ENCODE measurements at regions not wholly inside any gene's neighbourhood (a gene's known extent, or its start where the extent isn't known, plus 50 kb on each side); places are given as distances from the start of the nearest gene placed in this dataset.

GRCh38 chr5:143898381-143898780, 86.4 kb downstream of the HMHB1 start:
- Histone ChIP-seq H4K20me1 (ENCODE audit: insufficient read depth) (no peaks in the 10 kb centered on the region), H3K9me3 (ENCODE audit: low read length) (no peaks in the 10 kb centered on the region), H3K9ac (ENCODE audit: low read length) (no peak overlapping the region), H2AFZ (ENCODE audit: low read depth, low read length) (no peak overlapping the region), H3F3A (ENCODE audit: insufficient read depth, low read length, poor library complexity, severe bottlenecking) (no peaks in the 10 kb centered on the region), H3K4me2 (ENCODE audit: low read length) (no peak overlapping the region), H3K9me2 (ENCODE audit: insufficient read depth, low read length) (no peaks in the 10 kb centered on the region), H3K4me3 (ENCODE audit: low read length) (no peak overlapping the region), H3K79me2 (replicated peaks; ENCODE audit: insufficient read depth, low read length) (no peaks in the 10 kb centered on the region), H3K36me3 (ENCODE audit: insufficient read depth, low read length) (no peaks in the 10 kb centered on the region), H3K27ac (ENCODE audit: low read length) (no peak overlapping the region), H3K27me3 (ENCODE audit: insufficient read depth, low read depth, low read length) (no peaks in the 10 kb centered on the region)
- no peak for TF ChIP-seq TAF1 (IDR thresholded peaks at IDR 0.05; ENCODE audit: low read depth)

DNA sequence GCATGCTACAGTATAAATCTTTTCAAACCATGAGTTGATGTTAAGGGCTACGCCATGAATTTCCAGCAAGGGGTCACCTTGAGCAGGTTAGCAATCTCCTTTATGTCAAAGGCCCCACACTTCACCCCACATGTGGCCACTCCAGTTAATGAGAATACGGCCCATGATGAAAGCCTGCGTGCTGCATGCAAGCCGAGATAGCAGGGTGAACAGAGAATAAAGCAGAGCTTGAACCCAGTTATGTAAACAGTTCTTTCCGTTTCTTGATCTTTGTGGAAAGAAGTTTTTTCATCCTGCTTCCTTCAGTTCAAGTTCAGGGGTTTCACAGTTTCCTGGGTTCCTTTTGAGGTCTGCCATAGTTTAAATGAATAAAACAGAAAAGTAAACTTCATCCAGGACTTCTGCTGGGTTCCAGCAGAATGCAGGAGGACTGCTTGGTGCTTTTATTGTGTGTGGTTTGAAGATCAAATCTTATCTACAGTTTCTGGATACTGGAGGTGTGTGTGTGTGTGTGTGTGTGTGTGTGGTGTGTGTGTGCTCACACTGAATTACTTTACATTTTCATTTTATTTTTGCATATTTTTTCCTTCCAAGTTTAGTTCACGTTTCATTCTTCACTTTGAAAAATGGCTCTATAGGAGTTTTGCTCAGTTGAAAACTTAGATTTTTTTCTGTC, 87.1 kb downstream of the HMHB1 start:
- no peak overlapping the region for H2AFZ ChIP-seq (ENCODE audit: low read depth, low read length)
- H3K9me2 ChIP-seq (ENCODE audit: insufficient read depth, low read length) = no peaks in the 10 kb centered on the region
- TF ChIP-seq MXI1 (conservative IDR thresholded peaks at IDR 0.05; ENCODE audit: poor library complexity, severe bottlenecking) = no peak
- no peak for TF ChIP-seq RAD21 (conservative IDR thresholded peaks at IDR 0.05)
- TF ChIP-seq EP300 (conservative IDR thresholded peaks at IDR 0.05; ENCODE audit: poor library complexity, severe bottlenecking) = no peak
- TF ChIP-seq, protein P1, sequence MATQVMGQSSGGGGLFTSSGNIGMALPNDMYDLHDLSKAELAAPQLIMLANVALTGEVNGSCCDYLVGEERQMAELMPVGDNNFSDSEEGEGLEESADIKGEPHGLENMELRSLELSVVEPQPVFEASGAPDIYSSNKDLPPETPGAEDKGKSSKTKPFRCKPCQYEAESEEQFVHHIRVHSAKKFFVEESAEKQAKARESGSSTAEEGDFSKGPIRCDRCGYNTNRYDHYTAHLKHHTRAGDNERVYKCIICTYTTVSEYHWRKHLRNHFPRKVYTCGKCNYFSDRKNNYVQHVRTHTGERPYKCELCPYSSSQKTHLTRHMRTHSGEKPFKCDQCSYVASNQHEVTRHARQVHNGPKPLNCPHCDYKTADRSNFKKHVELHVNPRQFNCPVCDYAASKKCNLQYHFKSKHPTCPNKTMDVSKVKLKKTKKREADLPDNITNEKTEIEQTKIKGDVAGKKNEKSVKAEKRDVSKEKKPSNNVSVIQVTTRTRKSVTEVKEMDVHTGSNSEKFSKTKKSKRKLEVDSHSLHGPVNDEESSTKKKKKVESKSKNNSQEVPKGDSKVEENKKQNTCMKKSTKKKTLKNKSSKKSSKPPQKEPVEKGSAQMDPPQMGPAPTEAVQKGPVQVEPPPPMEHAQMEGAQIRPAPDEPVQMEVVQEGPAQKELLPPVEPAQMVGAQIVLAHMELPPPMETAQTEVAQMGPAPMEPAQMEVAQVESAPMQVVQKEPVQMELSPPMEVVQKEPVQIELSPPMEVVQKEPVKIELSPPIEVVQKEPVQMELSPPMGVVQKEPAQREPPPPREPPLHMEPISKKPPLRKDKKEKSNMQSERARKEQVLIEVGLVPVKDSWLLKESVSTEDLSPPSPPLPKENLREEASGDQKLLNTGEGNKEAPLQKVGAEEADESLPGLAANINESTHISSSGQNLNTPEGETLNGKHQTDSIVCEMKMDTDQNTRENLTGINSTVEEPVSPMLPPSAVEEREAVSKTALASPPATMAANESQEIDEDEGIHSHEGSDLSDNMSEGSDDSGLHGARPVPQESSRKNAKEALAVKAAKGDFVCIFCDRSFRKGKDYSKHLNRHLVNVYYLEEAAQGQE (IDR thresholded peaks at IDR 0.05; ENCODE audit: borderline replicate concordance) = no peak
- no peak for TF ChIP-seq SMC3 (conservative IDR thresholded peaks at IDR 0.05; ENCODE audit: poor library complexity)
- TF ChIP-seq POLR2AphosphoS5 (IDR thresholded peaks at IDR 0.05) = no peak
- no peak for TF ChIP-seq EZH2 (IDR thresholded peaks at IDR 0.05; ENCODE audit: borderline replicate concordance, insufficient read depth, low read length, poor library complexity, severe bottlenecking)
- TF ChIP-seq TAF1 (IDR thresholded peaks at IDR 0.05; ENCODE audit: low read depth) = no peak
- TF ChIP-seq CTCF (IDR thresholded peaks at IDR 0.05; ENCODE audit: poor library complexity, severe bottlenecking) = no peak
- no peak overlapping the region for H3K27ac ChIP-seq (ENCODE audit: low read length)
- H3K36me3 ChIP-seq (ENCODE audit: insufficient read depth, low read length) = no peaks in the 10 kb centered on the region
- no peaks in the 10 kb centered on the region for H3F3A ChIP-seq (ENCODE audit: insufficient read depth, low read length, poor library complexity, severe bottlenecking)
- no peak overlapping the region for H3K4me2 ChIP-seq (ENCODE audit: low read length)
- H4K20me1 ChIP-seq (ENCODE audit: insufficient read depth) = no peaks in the 10 kb centered on the region
- no peaks in the 10 kb centered on the region for H3K27me3 ChIP-seq (ENCODE audit: insufficient read depth, low read depth, low read length)
- no peaks in the 10 kb centered on the region for H3K9me3 ChIP-seq (ENCODE audit: low read length)
- H3K4me3 ChIP-seq (ENCODE audit: low read length) = no peak overlapping the region
- H3K9ac ChIP-seq (ENCODE audit: low read length) = no peak overlapping the region
- H3K79me2 ChIP-seq (replicated peaks; ENCODE audit: insufficient read depth, low read length) = no peaks in the 10 kb centered on the region

Data from neural cell (in vitro differentiated cells).